DND-41 (cell line): ENCODE measurements at regions not wholly inside any gene's neighbourhood (a gene's known extent, or its start where the extent isn't known, plus 50 kb on each side); places are given as distances from the start of the nearest gene placed in this dataset.

Experiments
- EZH2 ChIP-seq: IDR thresholded peaks from 3 replicates; pipeline ENCODE4 v1.6.1; 2012; ENCODE audit warnings: borderline replicate concordance, low read depth, mild to moderate bottlenecking, moderate library complexity, low read length, inconsistent platforms; ENCODE audit not compliant: severe bottlenecking
- TF ChIP-seq, protein P1 (sequence below): IDR thresholded peaks from 2 replicates; pipeline ENCODE4 v1.5.1; 2012; ENCODE audit warnings: borderline replicate concordance, low read length, moderate library complexity, mild to moderate bottlenecking; ENCODE audit not compliant: poor library complexity, severe bottlenecking; ENCODE audit errors: extremely low read depth

DNA sequence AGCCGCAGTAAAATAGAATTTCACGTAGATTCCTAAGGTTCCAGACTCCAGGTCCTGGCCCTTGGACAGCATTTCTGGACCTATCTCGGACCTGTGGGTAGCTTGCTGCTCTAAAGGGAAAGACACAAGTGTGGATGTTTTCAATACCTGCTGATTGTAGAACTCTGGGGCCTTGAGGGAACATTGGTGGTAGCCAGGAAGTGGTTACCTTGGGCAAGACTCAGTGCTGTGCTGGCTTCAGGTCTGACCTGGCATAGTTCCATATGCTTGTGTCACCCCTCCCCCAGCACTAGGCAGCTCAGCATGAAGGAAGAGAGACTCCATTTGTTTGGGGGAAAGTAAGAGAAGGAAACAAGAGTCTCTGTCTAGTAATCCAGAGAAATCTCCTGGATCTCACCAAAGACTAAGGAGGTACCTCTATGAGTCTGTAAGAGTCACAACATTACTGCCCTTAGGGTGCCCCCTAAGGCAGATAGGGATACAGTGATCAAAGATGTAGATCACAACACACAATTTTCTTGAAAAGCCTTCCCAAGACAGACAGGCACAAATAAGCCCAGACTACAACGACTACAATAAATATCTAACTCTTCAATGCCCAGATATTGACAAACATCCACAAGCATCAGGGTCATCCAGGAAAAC lies 398.8 kb downstream of the TGFB2 start:
- no peak for TF ChIP-seq EZH2
- TF ChIP-seq, protein P1, sequence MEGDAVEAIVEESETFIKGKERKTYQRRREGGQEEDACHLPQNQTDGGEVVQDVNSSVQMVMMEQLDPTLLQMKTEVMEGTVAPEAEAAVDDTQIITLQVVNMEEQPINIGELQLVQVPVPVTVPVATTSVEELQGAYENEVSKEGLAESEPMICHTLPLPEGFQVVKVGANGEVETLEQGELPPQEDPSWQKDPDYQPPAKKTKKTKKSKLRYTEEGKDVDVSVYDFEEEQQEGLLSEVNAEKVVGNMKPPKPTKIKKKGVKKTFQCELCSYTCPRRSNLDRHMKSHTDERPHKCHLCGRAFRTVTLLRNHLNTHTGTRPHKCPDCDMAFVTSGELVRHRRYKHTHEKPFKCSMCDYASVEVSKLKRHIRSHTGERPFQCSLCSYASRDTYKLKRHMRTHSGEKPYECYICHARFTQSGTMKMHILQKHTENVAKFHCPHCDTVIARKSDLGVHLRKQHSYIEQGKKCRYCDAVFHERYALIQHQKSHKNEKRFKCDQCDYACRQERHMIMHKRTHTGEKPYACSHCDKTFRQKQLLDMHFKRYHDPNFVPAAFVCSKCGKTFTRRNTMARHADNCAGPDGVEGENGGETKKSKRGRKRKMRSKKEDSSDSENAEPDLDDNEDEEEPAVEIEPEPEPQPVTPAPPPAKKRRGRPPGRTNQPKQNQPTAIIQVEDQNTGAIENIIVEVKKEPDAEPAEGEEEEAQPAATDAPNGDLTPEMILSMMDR: no peak
